K562 (cell line): ENCODE measurements at regions not wholly inside any gene's neighbourhood (a gene's known extent, or its start where the extent isn't known, plus 50 kb on each side); places are given as distances from the start of the nearest gene placed in this dataset.

Experiments
- CHCHD3 ChIP-seq: fragments of 250-450 bp; sonication (Bioruptor Pico); IDR thresholded peaks from 2 replicates; pipeline ENCODE4 v2.1.2; 2022; ENCODE audit warnings: mild to moderate bottlenecking
- CTCF ChIP-seq, 3 experiments: IDR thresholded peaks in 2 of 3; conservative IDR thresholded peaks in 1 of 3; 2 replicates each; pipeline ENCODE4 v1.5.1; 2011 to 2012; ENCODE audit warnings: low read length in 3 of 3, mild to moderate bottlenecking in 3 of 3, control low read depth in 2 of 3, improper control_type of control experiment in 1 of 3, inconsistent platforms in 1 of 3, low read depth in 1 of 3, mixed read lengths in 1 of 3, moderate library complexity in 1 of 3; ENCODE audit not compliant: insufficient read depth in 2 of 3
- EZH2 ChIP-seq: IDR thresholded peaks from 2 replicates; pipeline ENCODE4 v1.6.1; 2012; ENCODE audit warnings: low read depth, mild to moderate bottlenecking, inconsistent platforms, low read length, borderline replicate concordance
- FUS ChIP-seq: fragments of 200-400 bp; formaldehyde crosslinking; optimal IDR thresholded peaks from 2 replicates; pipeline ENCODE3; 2017; ENCODE audit warnings: low read depth, low read length
- L3MBTL2 ChIP-seq: fragments of 450-650 bp; IDR thresholded peaks from 2 replicates; pipeline ENCODE4 v1.6.1; 2016; ENCODE audit warnings: mild to moderate bottlenecking, moderate library complexity
- PHTF2 ChIP-seq: fragments of 250-450 bp; sonication (Bioruptor Pico); IDR thresholded peaks from 2 replicates; pipeline ENCODE4 v1.5.0; 2021; ENCODE audit warnings: mild to moderate bottlenecking
- POLR2A ChIP-seq: fragments of 450-650 bp; conservative IDR thresholded peaks from 2 replicates; pipeline ENCODE4 v1.6.1; 2016
- POLR2AphosphoS5 ChIP-seq: IDR thresholded peaks from 2 replicates; pipeline ENCODE4 v1.6.1; 2011; ENCODE audit warnings: mild to moderate bottlenecking, low read depth, low read length, moderate library complexity; ENCODE audit not compliant: control insufficient read depth, insufficient read depth
- SETDB1 ChIP-seq: IDR thresholded peaks from one replicate; pipeline ENCODE4 v1.6.1; 2012; ENCODE audit warnings: low read length, control low read depth, inconsistent platforms
- SOX6 ChIP-seq: fragments of 450-650 bp; IDR thresholded peaks from 2 replicates; pipeline ENCODE4 v1.6.1; 2014; ENCODE audit warnings: mild to moderate bottlenecking
- TEAD1 ChIP-seq, 2 experiments: fragments of 450-650 bp in 1 of 2; sonication (generic) in 1 of 2; formaldehyde crosslinking; IDR thresholded peaks; 2 replicates each; pipeline versions ENCODE4 v1.4.0 to v1.8.0; 2020 to 2022; ENCODE audit warnings: mild to moderate bottlenecking in 2 of 2, missing genetic modification reagents in 1 of 2
- ZBTB40 ChIP-seq, 2 experiments: fragments of 450-650 bp in 1 of 2; sonication (generic) in 1 of 2; formaldehyde crosslinking in 1 of 2; IDR thresholded peaks; 2 replicates each; pipeline versions ENCODE4 v1.7.1 to v1.9.0; 2016 to 2022; ENCODE audit warnings: inconsistent platforms in 1 of 2, mild to moderate bottlenecking in 1 of 2, missing genetic modification reagents in 1 of 2

- TF ChIP-seq FUS (no peak), POLR2A (no peak), SETDB1 (no peak), SOX6 (no peak), CTCF (IDR thresholded peaks at IDR 0.05 in 2 of 3, conservative IDR thresholded peaks at IDR 0.05 in 1 of 3; ENCODE audit: insufficient read depth in 2 of 3, low read depth in 1 of 3, low read length in 3 of 3) (no peak), POLR2AphosphoS5 (no peak), TEAD1 (CRISPR knock-in tag; IDR thresholded peaks at IDR 0.05) (no peak), ZBTB40 (IDR thresholded peaks at IDR 0.05) (no peak), ZBTB40 (CRISPR knock-in tag; IDR thresholded peaks at IDR 0.05) (no peak), PHTF2 (no peak), EZH2 (no peak), CHCHD3 (no peak), L3MBTL2 (no peak)
Observed at GRCh38 chr9:94031380-94031779, 52.9 kb upstream of the PTPDC1 start.
